ENCODE measurements at regions not wholly inside any gene's neighbourhood (a gene's known extent, or its start where the extent isn't known, plus 50 kb on each side); places are given as distances from the start of the nearest gene placed in this dataset.

- no peak overlapping the region for H2AFZ ChIP-seq (ENCODE audit: insufficient read depth, low read depth, low read length, poor library complexity, severe bottlenecking)
- intact Hi-C loops (cut with micrococcal nuclease): no loop called here
- no peak overlapping the region for H3K4me3 ChIP-seq (replicated peaks in 1 of 3; ENCODE audit: low read depth in 2 of 3, low read length in 3 of 3)
- H3K79me2 ChIP-seq (ENCODE audit: insufficient read depth, low read length): no peaks in the 10 kb centered on the region
- Mint-ChIP-seq H3K4me1 (no peaks in the 10 kb centered on the region), H3K27me3 (ENCODE audit: low read depth in 3 of 3) (peaks cover 0 to 2% (median 0%) of the 10 kb centered on the region in 3 donors), H3K36me3 (no peaks in the 10 kb centered on the region), H3K9me3 (peaks cover 0 to 3% (median 2%) of the 10 kb centered on the region in 7 donors), H3K4me3 (no peak overlapping the region), H3K27ac (peak overlapping the region in 1 of 7 donors; percentile 21)
- H3K4me2 ChIP-seq (replicated peaks; ENCODE audit: extremely low read depth, low read length, poor library complexity, severe bottlenecking): no peak overlapping the region
- no peaks in the 10 kb centered on the region for H3K9me3 ChIP-seq (replicated peaks in 1 of 2; ENCODE audit: control insufficient read depth in 1 of 2, insufficient read depth in 1 of 2, low read length in 2 of 2)
- H3K36me3 ChIP-seq (replicated peaks in 1 of 2; ENCODE audit: control insufficient read depth in 1 of 2, insufficient read depth in 2 of 2, low read length in 2 of 2): no peaks in the 10 kb centered on the region
- no peaks in the 10 kb centered on the region for H4K20me1 ChIP-seq (ENCODE audit: insufficient read depth, low read length)
- H3K27me3 ChIP-seq (ENCODE audit: control insufficient read depth in 2 of 2, insufficient read depth in 2 of 2, low read length in 2 of 2): no peaks in the 10 kb centered on the region
- WGBS (ENCODE audit: insufficient coverage): no CpG with 5 or more reads among the region's 5 CpGs
- H3K9ac ChIP-seq (ENCODE audit: insufficient read depth, low read length, poor library complexity, severe bottlenecking): no peak overlapping the region
- no peak overlapping the region for H3K27ac ChIP-seq (ENCODE audit: low read depth in 1 of 2, low read length in 2 of 2)
- TF ChIP-seq, protein P1, sequence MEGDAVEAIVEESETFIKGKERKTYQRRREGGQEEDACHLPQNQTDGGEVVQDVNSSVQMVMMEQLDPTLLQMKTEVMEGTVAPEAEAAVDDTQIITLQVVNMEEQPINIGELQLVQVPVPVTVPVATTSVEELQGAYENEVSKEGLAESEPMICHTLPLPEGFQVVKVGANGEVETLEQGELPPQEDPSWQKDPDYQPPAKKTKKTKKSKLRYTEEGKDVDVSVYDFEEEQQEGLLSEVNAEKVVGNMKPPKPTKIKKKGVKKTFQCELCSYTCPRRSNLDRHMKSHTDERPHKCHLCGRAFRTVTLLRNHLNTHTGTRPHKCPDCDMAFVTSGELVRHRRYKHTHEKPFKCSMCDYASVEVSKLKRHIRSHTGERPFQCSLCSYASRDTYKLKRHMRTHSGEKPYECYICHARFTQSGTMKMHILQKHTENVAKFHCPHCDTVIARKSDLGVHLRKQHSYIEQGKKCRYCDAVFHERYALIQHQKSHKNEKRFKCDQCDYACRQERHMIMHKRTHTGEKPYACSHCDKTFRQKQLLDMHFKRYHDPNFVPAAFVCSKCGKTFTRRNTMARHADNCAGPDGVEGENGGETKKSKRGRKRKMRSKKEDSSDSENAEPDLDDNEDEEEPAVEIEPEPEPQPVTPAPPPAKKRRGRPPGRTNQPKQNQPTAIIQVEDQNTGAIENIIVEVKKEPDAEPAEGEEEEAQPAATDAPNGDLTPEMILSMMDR (IDR thresholded peaks at IDR 0.05): no peak
- DNase-seq: no peak
- no peaks in the 10 kb centered on the region for H3K4me1 ChIP-seq (ENCODE audit: control insufficient read depth in 1 of 2, insufficient read depth in 2 of 2, low read length in 2 of 2)
These were observed 416.0 kb downstream of the LRIG3 start for GRCh38 chr12:58504143-58504938.

DNA sequence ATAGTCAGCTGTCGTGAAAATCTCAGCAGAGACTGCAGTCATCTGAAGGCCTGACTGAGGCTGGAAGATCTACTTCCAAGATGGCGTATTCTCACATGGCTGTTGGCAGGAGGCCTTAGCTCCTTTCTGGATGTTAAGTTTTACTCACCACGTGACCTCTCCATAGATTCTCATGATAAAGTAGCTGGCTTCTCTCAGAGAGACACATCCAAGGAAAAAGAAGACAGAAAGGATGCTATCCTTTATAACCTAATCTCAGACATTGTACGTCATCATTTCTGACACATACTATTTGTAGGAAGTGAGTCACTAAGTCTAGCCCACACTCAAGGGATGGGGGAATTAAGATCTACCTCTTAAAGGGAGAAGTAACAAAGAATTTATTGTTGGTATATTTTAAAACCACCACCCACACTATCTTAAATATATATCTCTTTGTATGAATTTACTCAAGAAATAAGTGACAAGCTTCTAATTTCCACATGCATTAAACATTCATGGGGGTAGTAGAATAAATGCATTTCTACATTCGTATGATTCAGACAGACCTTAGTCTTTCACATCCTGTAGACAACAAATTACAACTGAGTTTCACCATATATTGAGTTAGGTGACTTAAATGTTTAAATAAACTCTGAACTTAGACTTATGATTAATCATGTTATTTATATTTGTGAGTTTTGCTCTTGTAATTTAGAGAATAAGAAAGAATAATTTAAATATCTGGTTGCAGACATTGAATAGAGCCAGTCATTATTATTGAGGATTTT is 411.0 kb downstream of the LRIG3 start:
- no peak for DNase-seq
- Histone ChIP-seq H3K79me2 (ENCODE audit: insufficient read depth, low read length) (no peaks in the 10 kb centered on the region), H3K27ac (ENCODE audit: low read depth in 1 of 2, low read length in 2 of 2) (no peak overlapping the region), H3K4me3 (replicated peaks in 1 of 3; ENCODE audit: low read depth in 2 of 3, low read length in 3 of 3) (no peak overlapping the region), H3K27me3 (ENCODE audit: control insufficient read depth in 2 of 2, insufficient read depth in 2 of 2, low read length in 2 of 2) (no peaks in the 10 kb centered on the region), H3K4me2 (replicated peaks; ENCODE audit: extremely low read depth, low read length, poor library complexity, severe bottlenecking) (no peak overlapping the region), H2AFZ (ENCODE audit: insufficient read depth, low read depth, low read length, poor library complexity, severe bottlenecking) (no peak overlapping the region), H3K9me3 (replicated peaks in 1 of 2; ENCODE audit: control insufficient read depth in 1 of 2, insufficient read depth in 1 of 2, low read length in 2 of 2) (no peaks in the 10 kb centered on the region), H3K4me1 (ENCODE audit: control insufficient read depth in 1 of 2, insufficient read depth in 2 of 2, low read length in 2 of 2) (no peaks in the 10 kb centered on the region), H3K36me3 (replicated peaks in 1 of 2; ENCODE audit: control insufficient read depth in 1 of 2, insufficient read depth in 2 of 2, low read length in 2 of 2) (no peaks in the 10 kb centered on the region), H4K20me1 (ENCODE audit: insufficient read depth, low read length) (no peaks in the 10 kb centered on the region), H3K9ac (ENCODE audit: insufficient read depth, low read length, poor library complexity, severe bottlenecking) (no peak overlapping the region)
- TF ChIP-seq, protein P1 (IDR thresholded peaks at IDR 0.05): no peak
- Mint-ChIP-seq H3K27ac (no peak overlapping the region), H3K9me3 (peaks cover 0 to 7% (median 2%) of the 10 kb centered on the region in 7 donors), H3K4me1 (no peaks in the 10 kb centered on the region), H3K27me3 (ENCODE audit: low read depth in 3 of 3) (no peaks in the 10 kb centered on the region), H3K4me3 (no peak overlapping the region), H3K36me3 (no peaks in the 10 kb centered on the region)
- intact Hi-C loops (cut with micrococcal nuclease): no loop called here
- 83% methylated on average over 1 of the region's 5 CpGs for WGBS (ENCODE audit: insufficient coverage)

All from CD14-positive monocyte (primary cell).